ENCODE measurements at regions not wholly inside any gene's neighbourhood (a gene's known extent, or its start where the extent isn't known, plus 50 kb on each side); places are given as distances from the start of the nearest gene placed in this dataset.

DNA sequence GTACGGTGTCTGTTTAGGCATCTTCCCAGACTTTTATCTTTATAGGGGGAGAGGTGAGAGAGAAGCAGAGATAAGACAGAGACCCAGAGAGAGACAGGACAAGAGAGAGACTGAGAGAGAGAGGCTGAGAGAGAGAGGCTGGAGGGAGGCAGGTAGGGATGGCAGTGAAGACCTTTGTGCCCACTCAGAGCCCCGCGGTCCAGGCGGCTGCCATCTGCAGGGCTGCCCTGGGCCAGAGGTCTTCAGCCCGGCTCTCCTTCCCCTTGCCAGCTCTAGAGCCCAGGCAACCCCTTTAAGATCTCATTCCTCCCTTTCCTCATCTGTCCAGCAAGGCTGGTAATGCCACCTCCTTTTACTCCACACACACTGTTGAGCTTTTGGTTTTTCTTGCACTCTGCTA, 610.0 kb downstream of the GALR1 start:
- DNase-seq (ENCODE audit: low read depth in 1 of 2, low spot score in 1 of 2), result no peak
- in situ Hi-C loops (cut with HindIII; ENCODE audit: low pct_unique_long_range_greater_than_20kb, low sequenced_read_pairs), result no loop called here
- TF ChIP-seq JUND (IDR thresholded peaks at IDR 0.05; ENCODE audit: low read depth), result no peak

DNA sequence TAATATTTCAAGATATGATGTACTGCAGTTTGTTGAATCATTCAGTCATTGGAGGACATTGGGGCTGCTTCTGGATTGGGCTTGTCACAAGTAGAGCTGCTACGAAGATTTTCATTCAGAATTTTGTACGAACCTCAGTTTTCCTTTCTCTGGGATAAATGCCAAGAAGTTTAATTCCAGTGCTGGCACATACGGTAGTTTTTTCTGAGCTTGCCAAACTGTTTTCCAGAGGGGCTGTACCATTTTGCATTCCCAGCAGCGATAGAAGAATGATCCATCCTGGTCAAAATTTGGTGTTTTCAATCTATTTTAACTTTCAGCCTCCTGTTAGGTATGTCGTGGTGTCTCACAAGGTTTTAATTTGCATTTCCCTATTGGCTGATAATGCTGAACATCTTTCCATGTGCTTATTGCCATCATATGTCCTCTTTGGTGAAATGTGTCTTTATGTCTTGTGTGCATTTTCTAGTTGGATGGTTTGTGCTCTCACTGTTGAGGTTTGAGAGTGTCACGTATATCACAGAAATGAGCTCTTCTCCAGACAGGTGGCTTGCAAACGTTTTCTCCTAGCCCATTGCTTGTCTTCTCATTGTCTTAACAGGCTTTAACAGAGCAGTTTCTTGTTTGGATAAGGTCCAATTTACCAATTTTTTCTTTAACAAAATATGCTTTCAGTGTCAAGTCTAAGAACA, 612.6 kb downstream of the GALR1 start:
- in situ Hi-C loops (cut with HindIII; ENCODE audit: low pct_unique_long_range_greater_than_20kb, low sequenced_read_pairs), result no loop called here
- no peak for TF ChIP-seq JUND (IDR thresholded peaks at IDR 0.05; ENCODE audit: low read depth)

DNA sequence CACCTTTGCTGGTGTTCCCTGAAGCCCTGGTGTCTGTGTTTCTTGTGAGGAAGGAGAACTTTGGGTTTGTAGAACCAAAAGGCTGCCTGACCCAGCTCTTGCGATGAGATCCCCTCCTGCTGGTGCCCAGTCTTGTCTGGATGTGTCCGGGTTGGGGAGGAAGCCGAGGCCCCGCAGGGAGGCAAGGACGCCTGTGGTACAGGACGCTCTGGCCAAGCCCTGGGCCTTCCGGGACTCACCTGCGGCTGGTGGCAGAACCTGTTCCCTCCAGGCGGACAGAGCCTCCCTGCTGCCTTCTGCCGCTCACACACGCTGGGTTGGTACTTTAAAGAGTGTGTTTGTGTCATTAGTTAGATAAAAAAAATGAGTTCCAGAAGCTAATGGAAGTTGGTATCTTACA, 616.2 kb downstream of the GALR1 start:
- no peak for DNase-seq (ENCODE audit: low read depth in 1 of 2, low spot score in 1 of 2)
- TF ChIP-seq JUND (IDR thresholded peaks at IDR 0.05; ENCODE audit: low read depth), result no peak
- in situ Hi-C loops (cut with HindIII; ENCODE audit: low pct_unique_long_range_greater_than_20kb, low sequenced_read_pairs), result no loop called here

More for the DNA sequence above, 612.6 kb downstream of the GALR1 start:
- no peak for DNase-seq (ENCODE audit: low read depth in 1 of 2, low spot score in 1 of 2)

DNA sequence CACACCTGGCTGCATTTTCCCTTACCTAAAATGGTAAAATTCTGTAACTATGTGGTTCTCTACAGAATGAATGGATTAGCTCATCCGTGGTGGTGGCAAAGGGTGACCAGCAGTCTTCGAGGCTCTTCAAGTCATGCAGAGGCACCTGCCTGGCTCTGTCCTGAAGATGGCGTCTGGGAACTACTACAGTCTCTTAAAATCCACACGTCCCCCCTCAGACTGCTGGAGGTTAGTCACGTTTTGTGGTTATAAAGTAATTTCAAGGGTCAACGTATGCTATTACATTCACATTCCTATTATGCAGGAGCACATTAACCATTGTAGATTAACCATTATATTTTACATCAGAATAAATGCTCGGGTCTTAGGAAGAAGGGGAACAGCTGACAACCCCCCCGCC, 616.7 kb downstream of the GALR1 start:
- no peak for DNase-seq (ENCODE audit: low read depth in 1 of 2, low spot score in 1 of 2)
- in situ Hi-C loops (cut with HindIII; ENCODE audit: low pct_unique_long_range_greater_than_20kb, low sequenced_read_pairs), result no loop called here
- TF ChIP-seq JUND (IDR thresholded peaks at IDR 0.05; ENCODE audit: low read depth), result no peak

DNA sequence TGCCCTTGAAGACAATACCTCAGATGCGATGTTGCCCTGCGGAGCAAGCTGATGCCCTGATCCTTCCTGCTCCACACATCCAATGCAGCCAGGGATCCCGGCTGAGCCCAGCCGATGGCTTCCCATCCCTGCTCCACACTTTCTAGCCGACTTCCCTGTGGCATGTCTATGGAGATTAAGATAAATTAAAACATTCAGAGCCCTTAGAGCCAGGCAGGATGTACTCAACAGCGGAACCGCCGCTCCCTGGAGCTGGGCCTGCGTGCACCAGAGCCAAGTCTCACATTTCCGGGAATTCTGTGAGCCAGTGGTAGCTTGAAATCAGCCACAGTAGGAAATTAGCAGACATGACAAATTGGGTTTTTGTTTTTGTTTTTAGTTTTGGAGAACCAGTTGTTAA, 620.6 kb downstream of the GALR1 start:
- in situ Hi-C loops (cut with HindIII; ENCODE audit: low pct_unique_long_range_greater_than_20kb, low sequenced_read_pairs), result no loop called here
- TF ChIP-seq JUND (IDR thresholded peaks at IDR 0.05; ENCODE audit: low read depth), result no peak
- DNase-seq (ENCODE audit: low read depth in 1 of 2, low spot score in 1 of 2), result no peak

DNA sequence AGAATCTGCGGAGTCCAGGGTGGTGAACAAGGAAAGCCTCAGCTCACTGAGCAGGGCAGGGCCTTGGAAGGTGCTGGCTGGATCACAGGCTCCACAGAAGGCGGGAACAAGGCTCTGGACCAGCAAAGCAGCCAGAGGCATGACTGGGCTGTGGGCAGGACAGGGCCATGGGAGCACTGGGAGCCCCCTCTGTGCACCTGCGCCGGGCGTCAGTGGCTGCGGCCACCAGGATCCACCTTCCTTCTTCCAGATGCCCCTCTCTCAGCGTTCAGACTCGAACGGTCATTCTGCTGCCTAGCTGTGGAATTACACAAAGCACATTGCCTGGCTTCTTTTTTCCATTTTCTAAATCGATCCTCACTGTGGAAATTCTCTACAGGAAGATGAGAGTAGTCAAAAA, 621.2 kb downstream of the GALR1 start:
- no peak for TF ChIP-seq JUND (IDR thresholded peaks at IDR 0.05; ENCODE audit: low read depth)
- DNase-seq (ENCODE audit: low read depth in 1 of 2, low spot score in 1 of 2), result no peak
- in situ Hi-C loops (cut with HindIII; ENCODE audit: low pct_unique_long_range_greater_than_20kb, low sequenced_read_pairs), result no loop called here

DNA sequence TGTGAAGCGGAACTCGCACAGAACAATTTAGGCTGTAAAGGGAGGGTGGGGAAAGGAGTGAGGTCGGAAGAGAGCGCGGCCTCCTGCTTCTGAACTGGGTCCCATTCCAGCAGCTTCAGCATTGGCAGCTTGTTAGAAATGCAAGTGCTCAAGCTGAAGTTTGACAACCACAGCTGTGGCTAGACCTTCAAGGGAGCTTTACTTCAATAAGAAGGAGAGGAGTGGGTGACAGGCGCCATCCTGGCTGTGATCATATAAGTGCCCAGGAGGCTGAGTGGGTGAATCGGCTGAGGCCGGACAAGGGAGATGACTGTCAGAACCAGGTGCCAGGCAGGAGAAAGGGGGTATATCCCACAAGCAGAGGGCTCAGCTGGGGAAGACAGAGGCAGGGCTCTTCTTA, 622.5 kb downstream of the GALR1 start:
- in situ Hi-C loops (cut with HindIII; ENCODE audit: low pct_unique_long_range_greater_than_20kb, low sequenced_read_pairs), result no loop called here
- DNase-seq (ENCODE audit: low read depth in 1 of 2, low spot score in 1 of 2), result no peak
- no peak for TF ChIP-seq JUND (IDR thresholded peaks at IDR 0.05; ENCODE audit: low read depth)

DNA sequence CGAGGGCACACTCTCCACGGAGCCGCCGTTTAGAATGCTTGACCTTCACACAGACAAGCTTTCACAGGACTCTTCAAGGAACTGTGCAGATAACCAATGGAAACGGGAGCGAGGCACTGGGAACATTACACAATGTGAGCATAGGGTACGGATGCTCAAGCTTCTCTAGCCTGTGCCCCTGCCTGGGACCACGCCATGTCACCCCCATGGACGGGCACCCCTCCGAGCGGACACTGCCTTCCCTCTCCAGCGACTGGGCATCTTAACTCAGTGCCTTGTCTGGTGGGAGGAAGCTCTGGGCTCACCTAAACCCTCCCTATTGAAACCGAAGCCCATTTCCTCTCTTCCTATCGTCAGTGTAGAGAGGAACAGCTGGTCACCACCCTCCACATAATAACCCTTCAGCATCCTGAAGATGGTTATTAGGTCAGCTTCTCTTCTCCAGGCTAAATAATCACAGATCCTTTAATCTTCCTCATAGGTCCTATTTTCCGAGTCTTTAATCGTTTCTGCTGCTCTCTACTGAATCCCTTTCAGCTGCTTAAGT, 626.7 kb downstream of the GALR1 start:
- in situ Hi-C loops (cut with HindIII; ENCODE audit: low pct_unique_long_range_greater_than_20kb, low sequenced_read_pairs), result no loop called here
- DNase-seq (ENCODE audit: low read depth in 1 of 2, low spot score in 1 of 2), result no peak
- TF ChIP-seq JUND (IDR thresholded peaks at IDR 0.05; ENCODE audit: low read depth), result no peak

DNA sequence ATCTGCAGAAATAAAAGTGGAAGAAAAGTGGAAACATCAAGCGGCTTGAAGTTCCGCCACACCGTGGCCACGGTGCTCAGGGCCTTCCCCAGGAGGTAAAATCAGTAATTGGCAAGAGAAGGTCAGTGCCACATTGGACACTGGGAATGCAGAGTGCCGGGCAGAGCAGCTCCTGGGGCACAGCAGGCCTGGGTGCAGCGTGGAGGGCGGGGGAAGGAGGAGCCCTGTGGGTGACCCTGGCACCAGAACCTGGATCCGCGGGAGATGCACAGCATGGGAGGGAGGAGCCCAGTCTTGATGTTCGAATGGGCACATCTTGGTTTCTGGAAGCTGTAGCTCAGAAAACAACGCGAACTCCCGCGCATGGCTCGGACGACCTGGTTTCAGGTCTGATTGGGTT, 630.2 kb downstream of the GALR1 start:
- TF ChIP-seq JUND (IDR thresholded peaks at IDR 0.05; ENCODE audit: low read depth), result no peak
- DNase-seq (ENCODE audit: low read depth in 1 of 2, low spot score in 1 of 2), result no peak
- in situ Hi-C loops (cut with HindIII; ENCODE audit: low pct_unique_long_range_greater_than_20kb, low sequenced_read_pairs), result no loop called here

DNA sequence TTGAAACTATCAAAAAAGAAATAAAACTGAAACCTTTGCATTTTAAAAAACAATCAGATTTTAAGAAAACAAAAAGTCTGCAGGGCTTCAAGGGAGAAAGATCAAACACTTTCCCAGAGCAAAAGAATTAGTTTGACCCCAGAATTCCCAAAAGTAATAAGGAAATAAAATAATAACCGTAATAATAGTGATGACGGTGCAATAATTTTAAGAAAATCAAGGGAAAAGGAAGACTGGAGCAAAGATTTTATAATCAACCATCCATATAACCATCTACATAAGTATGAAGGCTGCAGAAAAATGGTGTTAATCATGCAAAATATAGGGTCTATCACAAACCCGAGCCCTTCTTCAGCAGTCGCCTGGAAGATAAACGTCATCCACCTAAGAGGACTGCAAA, 634.8 kb downstream of the GALR1 start:
- no peak for DNase-seq (ENCODE audit: low read depth in 1 of 2, low spot score in 1 of 2)
- in situ Hi-C loops (cut with HindIII; ENCODE audit: low pct_unique_long_range_greater_than_20kb, low sequenced_read_pairs), result no loop called here
- no peak for TF ChIP-seq JUND (IDR thresholded peaks at IDR 0.05; ENCODE audit: low read depth)

DNA sequence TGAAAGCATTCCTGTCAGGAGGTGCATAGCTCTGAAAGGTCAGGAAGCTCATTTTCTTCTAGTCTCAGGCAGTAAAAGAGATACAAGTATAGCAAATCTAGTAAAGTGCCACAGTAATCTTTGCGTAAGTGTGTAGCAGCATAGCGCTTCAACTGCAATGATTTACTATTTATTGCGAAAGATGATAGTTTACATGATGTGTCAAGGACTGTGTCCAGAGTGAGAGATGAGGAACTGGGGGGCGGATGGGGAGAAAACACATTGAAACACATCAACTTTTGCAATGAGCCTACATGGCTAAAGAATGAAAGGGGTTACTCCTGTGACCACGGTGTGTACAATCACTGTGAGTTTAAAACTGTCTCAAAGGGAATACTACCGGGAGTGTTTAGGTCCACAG, 644.4 kb downstream of the GALR1 start:
- no peak for DNase-seq (ENCODE audit: low read depth in 1 of 2, low spot score in 1 of 2)
- TF ChIP-seq JUND (IDR thresholded peaks at IDR 0.05; ENCODE audit: low read depth), result no peak
- in situ Hi-C loops (cut with HindIII; ENCODE audit: low pct_unique_long_range_greater_than_20kb, low sequenced_read_pairs), result no loop called here

DNA sequence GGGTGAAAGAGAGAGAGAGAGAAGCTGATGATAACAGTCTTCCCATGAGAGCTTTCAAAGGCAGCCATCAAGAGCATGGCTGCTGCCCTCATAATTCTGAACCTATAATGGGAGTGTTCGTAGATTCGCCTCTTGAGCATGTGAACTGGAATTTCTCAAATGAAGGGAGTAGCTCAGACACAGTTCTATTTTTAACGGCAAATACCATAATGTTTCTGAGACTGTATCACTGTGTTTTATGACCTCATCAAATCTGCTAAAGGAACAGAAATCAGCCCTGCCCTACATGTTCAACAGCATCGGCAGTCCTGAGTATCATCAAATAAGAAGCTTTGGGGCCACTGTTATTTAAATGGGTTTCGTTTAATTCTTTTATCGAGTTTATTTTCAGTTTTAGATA, 645.6 kb downstream of the GALR1 start:
- no peak for DNase-seq (ENCODE audit: low read depth in 1 of 2, low spot score in 1 of 2)
- in situ Hi-C loops (cut with HindIII; ENCODE audit: low pct_unique_long_range_greater_than_20kb, low sequenced_read_pairs), result no loop called here
- no peak for TF ChIP-seq JUND (IDR thresholded peaks at IDR 0.05; ENCODE audit: low read depth)

DNA sequence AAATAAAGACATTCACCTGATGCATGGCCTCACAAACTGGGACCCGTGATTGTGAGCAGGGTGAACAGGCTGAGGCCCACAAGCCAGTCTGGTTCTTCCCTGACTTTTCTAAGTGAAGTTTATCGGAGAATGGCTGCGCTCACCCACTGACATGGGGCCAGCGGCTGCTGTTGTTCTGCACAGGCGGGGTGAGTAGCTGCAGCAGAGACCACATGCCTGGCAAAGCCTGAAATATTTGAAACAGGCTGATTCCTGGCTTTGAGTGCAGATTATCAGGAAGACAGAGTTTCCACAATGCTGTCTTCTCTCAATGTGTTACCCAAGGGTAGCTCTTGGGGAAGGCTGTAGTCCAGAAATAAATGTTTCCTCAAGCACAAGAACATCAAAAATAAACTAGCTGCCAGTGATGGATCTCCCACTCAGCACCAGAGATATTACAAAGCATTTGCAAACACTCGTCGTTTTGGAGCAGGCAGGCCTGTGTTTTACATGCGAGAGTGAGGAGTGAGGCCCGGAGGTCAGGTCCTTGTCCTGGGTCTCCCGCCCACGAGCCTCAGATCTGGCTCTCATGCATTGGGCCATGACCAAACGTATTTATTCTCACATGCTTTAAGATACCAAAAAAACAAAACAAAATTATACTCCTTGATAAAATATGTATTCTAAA, 647.1 kb downstream of the GALR1 start:
- no peak for DNase-seq (ENCODE audit: low read depth in 1 of 2, low spot score in 1 of 2)
- no peak for TF ChIP-seq JUND (IDR thresholded peaks at IDR 0.05; ENCODE audit: low read depth)
- in situ Hi-C loops (cut with HindIII; ENCODE audit: low pct_unique_long_range_greater_than_20kb, low sequenced_read_pairs), result no loop called here

All from T47D (cell line).